ENCODE measurements at regions not wholly inside any gene's neighbourhood (a gene's known extent, or its start where the extent isn't known, plus 50 kb on each side); places are given as distances from the start of the nearest gene placed in this dataset.

- no peaks in the 10 kb centered on the region for H3K27me3 ChIP-seq (ENCODE audit: low read depth, low read length)
- TF ChIP-seq EZH2phosphoT487 (IDR thresholded peaks at IDR 0.05; ENCODE audit: low read depth) (no peak), CTCF (IDR thresholded peaks at IDR 0.05; ENCODE audit: low read depth, low read length) (no peak)
- no peaks in the 10 kb centered on the region for H3K36me3 ChIP-seq (replicated peaks; ENCODE audit: low read depth, low read length)
- H3K27ac ChIP-seq (ENCODE audit: low read length): no peak overlapping the region
- no peaks in the 10 kb centered on the region for H4K20me1 ChIP-seq (ENCODE audit: insufficient read depth, low read length)
- H3K9ac ChIP-seq (ENCODE audit: low read length): no peak overlapping the region
- H3K4me1 ChIP-seq (ENCODE audit: low read length): no peaks in the 10 kb centered on the region
- H3K4me2 ChIP-seq (ENCODE audit: low read length): no peak overlapping the region
- H3K4me3 ChIP-seq (ENCODE audit: low read length): no peak overlapping the region
- no peak overlapping the region for H2AFZ ChIP-seq (ENCODE audit: low read depth, low read length)
- no peaks in the 10 kb centered on the region for H3K79me2 ChIP-seq (ENCODE audit: low read length)
- no peaks in the 10 kb centered on the region for H3K9me3 ChIP-seq (ENCODE audit: insufficient read depth, low read length)
These were observed 337.8 kb upstream of the DEFB115 start for GRCh38 chr20:30919514-30920188.

- Histone ChIP-seq H3K4me3 (ENCODE audit: low read length) (no peak overlapping the region), H4K20me1 (ENCODE audit: insufficient read depth, low read length) (no peaks in the 10 kb centered on the region), H3K27me3 (ENCODE audit: low read depth, low read length) (no peaks in the 10 kb centered on the region), H3K4me2 (ENCODE audit: low read length) (no peak overlapping the region), H3K9me3 (ENCODE audit: insufficient read depth, low read length) (no peaks in the 10 kb centered on the region), H3K36me3 (replicated peaks; ENCODE audit: low read depth, low read length) (no peaks in the 10 kb centered on the region), H3K4me1 (ENCODE audit: low read length) (no peaks in the 10 kb centered on the region), H3K9ac (ENCODE audit: low read length) (no peak overlapping the region), H3K79me2 (ENCODE audit: low read length) (no peaks in the 10 kb centered on the region), H2AFZ (ENCODE audit: low read depth, low read length) (no peak overlapping the region), H3K27ac (ENCODE audit: low read length) (no peak overlapping the region)
- TF ChIP-seq EZH2phosphoT487 (IDR thresholded peaks at IDR 0.05; ENCODE audit: low read depth) (no peak), CTCF (IDR thresholded peaks at IDR 0.05; ENCODE audit: low read depth, low read length) (no peak)
These were observed 336.0 kb upstream of the DEFB115 start for GRCh38 chr20:30921286-30922071.

- Histone ChIP-seq H3K9me3 (ENCODE audit: insufficient read depth, low read length) (no peaks in the 10 kb centered on the region), H4K20me1 (ENCODE audit: insufficient read depth, low read length) (no peaks in the 10 kb centered on the region)
These were observed 335.3 kb upstream of the DEFB115 start for GRCh38 chr20:30922129-30922528.

More at GRCh38 chr20:30922129-30922528, 335.3 kb upstream of the DEFB115 start:
- Histone ChIP-seq H3K9ac (ENCODE audit: low read length) (no peak overlapping the region), H3K79me2 (ENCODE audit: low read length) (no peaks in the 10 kb centered on the region), H3K27ac (ENCODE audit: low read length) (no peak overlapping the region), H2AFZ (ENCODE audit: low read depth, low read length) (no peak overlapping the region), H3K27me3 (ENCODE audit: low read depth, low read length) (no peaks in the 10 kb centered on the region), H3K4me3 (ENCODE audit: low read length) (no peak overlapping the region), H3K4me2 (ENCODE audit: low read length) (no peak overlapping the region), H3K4me1 (ENCODE audit: low read length) (no peaks in the 10 kb centered on the region), H3K36me3 (replicated peaks; ENCODE audit: low read depth, low read length) (no peaks in the 10 kb centered on the region)
- TF ChIP-seq CTCF (IDR thresholded peaks at IDR 0.05; ENCODE audit: low read depth, low read length) (no peak), EZH2phosphoT487 (IDR thresholded peaks at IDR 0.05; ENCODE audit: low read depth) (no peak)
